Ishikawa (cell line): ENCODE measurements at regions not wholly inside any gene's neighbourhood (a gene's known extent, or its start where the extent isn't known, plus 50 kb on each side); places are given as distances from the start of the nearest gene placed in this dataset.

ENCODE experiments used
- CEBPB ChIP-seq: IDR thresholded peaks from 2 replicates; pipeline ENCODE4 v1.6.1; 2012
- CREB1 ChIP-seq: IDR thresholded peaks from 2 replicates; pipeline ENCODE4 v1.6.1; 2012; ENCODE audit warnings: low read depth
- EGR1 ChIP-seq: IDR thresholded peaks from 2 replicates; pipeline ENCODE4 v1.6.1; 2012
- EP300 ChIP-seq: IDR thresholded peaks from 2 replicates; pipeline ENCODE4 v1.6.1; 2012; ENCODE audit warnings: borderline replicate concordance
- FOXM1 ChIP-seq: IDR thresholded peaks from 2 replicates; pipeline ENCODE4 v1.6.1; 2012; ENCODE audit warnings: low read depth, borderline replicate concordance
- RAD21 ChIP-seq: IDR thresholded peaks from 2 replicates; pipeline ENCODE4 v1.6.1; 2012; ENCODE audit warnings: low read depth
- TAF1 ChIP-seq: IDR thresholded peaks from 2 replicates; pipeline ENCODE4 v1.6.1; 2012; ENCODE audit warnings: low read depth, mild to moderate bottlenecking
- TCF12 ChIP-seq: IDR thresholded peaks from 2 replicates; pipeline ENCODE4 v1.6.1; 2012; ENCODE audit warnings: low read depth
- TEAD4 ChIP-seq: IDR thresholded peaks from 2 replicates; pipeline ENCODE4 v1.6.1; 2012
- YY1 ChIP-seq: IDR thresholded peaks from 2 replicates; pipeline ENCODE4 v1.6.1; 2012; ENCODE audit warnings: low read depth
- ZBTB7A ChIP-seq: IDR thresholded peaks from 2 replicates; pipeline ENCODE4 v1.6.1; 2012; ENCODE audit warnings: low read depth
- TF ChIP-seq, protein P1 (sequence below): IDR thresholded peaks from 2 replicates; pipeline ENCODE4 v1.6.1; 2012
- TF ChIP-seq, protein P2 (sequence below): IDR thresholded peaks from 2 replicates; pipeline ENCODE4 v1.6.1; 2012; ENCODE audit warnings: low read depth, mild to moderate bottlenecking

DNA sequence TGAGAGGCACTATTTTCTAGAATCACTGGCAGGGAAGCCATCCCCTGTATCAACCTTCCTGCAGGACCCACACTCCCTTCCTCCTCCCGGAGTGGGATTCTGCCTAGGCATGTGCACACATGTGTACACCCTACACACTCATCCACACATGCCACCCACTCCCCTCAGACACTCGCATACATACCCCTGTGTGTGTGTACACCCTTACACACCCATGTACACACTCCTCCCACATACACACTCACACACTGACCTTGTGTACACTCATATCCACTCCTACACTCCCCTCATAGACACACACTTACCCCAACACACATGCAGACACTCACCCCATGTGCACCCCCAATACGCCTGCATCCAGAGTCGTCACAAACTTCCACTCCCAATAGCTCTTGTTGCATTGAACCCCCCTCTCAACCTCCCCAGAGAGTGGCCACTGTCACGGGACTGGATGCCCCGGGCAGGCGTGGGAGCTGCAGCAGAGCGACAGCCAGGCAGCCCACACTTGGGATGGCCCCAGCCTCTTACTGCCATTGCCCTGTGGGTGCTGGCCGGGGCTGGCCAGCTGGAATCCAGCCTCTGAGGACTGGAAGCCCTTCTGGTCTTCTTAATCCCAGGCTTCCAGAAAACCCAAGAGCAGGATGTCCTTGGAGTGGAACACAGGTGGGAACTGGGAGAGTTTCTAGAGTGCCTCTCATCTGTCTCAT lies 251.0 kb downstream of the LOXHD1 start:
- TF ChIP-seq EGR1 (no peak), TEAD4 (no peak), CREB1 (no peak), RAD21 (no peak), EP300 (no peak), FOXM1 (no peak), ZBTB7A (no peak), YY1 (no peak), CEBPB (no peak), TCF12 (no peak), TAF1 (no peak)
- TF ChIP-seq, protein P1, sequence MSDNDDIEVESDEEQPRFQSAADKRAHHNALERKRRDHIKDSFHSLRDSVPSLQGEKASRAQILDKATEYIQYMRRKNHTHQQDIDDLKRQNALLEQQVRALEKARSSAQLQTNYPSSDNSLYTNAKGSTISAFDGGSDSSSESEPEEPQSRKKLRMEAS: no peak
- TF ChIP-seq, protein P2, sequence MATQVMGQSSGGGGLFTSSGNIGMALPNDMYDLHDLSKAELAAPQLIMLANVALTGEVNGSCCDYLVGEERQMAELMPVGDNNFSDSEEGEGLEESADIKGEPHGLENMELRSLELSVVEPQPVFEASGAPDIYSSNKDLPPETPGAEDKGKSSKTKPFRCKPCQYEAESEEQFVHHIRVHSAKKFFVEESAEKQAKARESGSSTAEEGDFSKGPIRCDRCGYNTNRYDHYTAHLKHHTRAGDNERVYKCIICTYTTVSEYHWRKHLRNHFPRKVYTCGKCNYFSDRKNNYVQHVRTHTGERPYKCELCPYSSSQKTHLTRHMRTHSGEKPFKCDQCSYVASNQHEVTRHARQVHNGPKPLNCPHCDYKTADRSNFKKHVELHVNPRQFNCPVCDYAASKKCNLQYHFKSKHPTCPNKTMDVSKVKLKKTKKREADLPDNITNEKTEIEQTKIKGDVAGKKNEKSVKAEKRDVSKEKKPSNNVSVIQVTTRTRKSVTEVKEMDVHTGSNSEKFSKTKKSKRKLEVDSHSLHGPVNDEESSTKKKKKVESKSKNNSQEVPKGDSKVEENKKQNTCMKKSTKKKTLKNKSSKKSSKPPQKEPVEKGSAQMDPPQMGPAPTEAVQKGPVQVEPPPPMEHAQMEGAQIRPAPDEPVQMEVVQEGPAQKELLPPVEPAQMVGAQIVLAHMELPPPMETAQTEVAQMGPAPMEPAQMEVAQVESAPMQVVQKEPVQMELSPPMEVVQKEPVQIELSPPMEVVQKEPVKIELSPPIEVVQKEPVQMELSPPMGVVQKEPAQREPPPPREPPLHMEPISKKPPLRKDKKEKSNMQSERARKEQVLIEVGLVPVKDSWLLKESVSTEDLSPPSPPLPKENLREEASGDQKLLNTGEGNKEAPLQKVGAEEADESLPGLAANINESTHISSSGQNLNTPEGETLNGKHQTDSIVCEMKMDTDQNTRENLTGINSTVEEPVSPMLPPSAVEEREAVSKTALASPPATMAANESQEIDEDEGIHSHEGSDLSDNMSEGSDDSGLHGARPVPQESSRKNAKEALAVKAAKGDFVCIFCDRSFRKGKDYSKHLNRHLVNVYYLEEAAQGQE: no peak
